Astrocyte (in vitro differentiated cells and primary cell): ENCODE measurements at regions not wholly inside any gene's neighbourhood (a gene's known extent, or its start where the extent isn't known, plus 50 kb on each side); places are given as distances from the start of the nearest gene placed in this dataset.

Experiments used
- DNase-seq: peaks from one replicate; pipeline ENCODE4 v3.0.0-alpha.2; 2010; ENCODE audit warnings: low read depth
- FAIRE-seq: peaks from 2 replicates; lab custom pipeline; 2011; peaks lifted over from hg19 to GRCh38; lab: Jason Lieb, UNC
- H2AFZ ChIP-seq: 2 replicates; pipeline ENCODE4 v1.6.0; 2012; ENCODE audit warnings: low read depth, low read length, inconsistent platforms
- H3K27ac ChIP-seq: 2 replicates; pipeline ENCODE4 v1.5.1; 2011; ENCODE audit warnings: low read depth, low read length, inconsistent platforms
- H3K27me3 ChIP-seq: 2 replicates; pipeline ENCODE4 v1.6.0; 2011; ENCODE audit warnings: low read length, inconsistent platforms; ENCODE audit not compliant: insufficient read depth
- H3K36me3 ChIP-seq: 2 replicates; pipeline ENCODE4 v1.5.1; 2011; ENCODE audit warnings: low read length, inconsistent platforms; ENCODE audit not compliant: insufficient read depth
- H3K4me1 ChIP-seq: 2 replicates; pipeline ENCODE4 v1.5.1; 2011; ENCODE audit warnings: low read length, inconsistent platforms; ENCODE audit not compliant: insufficient read depth
- H3K4me2 ChIP-seq: 2 replicates; pipeline ENCODE4 v1.6.0; 2012; ENCODE audit warnings: low read length, inconsistent platforms
- H3K4me3 ChIP-seq: 2 replicates; pipeline ENCODE4 v1.5.1; 2011; ENCODE audit warnings: low read depth, mild to moderate bottlenecking, low read length, inconsistent platforms; ENCODE audit not compliant: insufficient read depth
- H3K79me2 ChIP-seq: 2 replicates; pipeline ENCODE4 v1.6.0; 2012; ENCODE audit warnings: mild to moderate bottlenecking, low read length, inconsistent platforms; ENCODE audit not compliant: insufficient read depth
- H3K9ac ChIP-seq: 2 replicates; pipeline ENCODE4 v1.6.0; 2012; ENCODE audit warnings: mild to moderate bottlenecking, low read length, inconsistent platforms
- H3K9me3 ChIP-seq: 2 replicates; pipeline ENCODE4 v1.5.1; 2012; ENCODE audit warnings: low read depth, mild to moderate bottlenecking, low read length, inconsistent platforms; ENCODE audit not compliant: insufficient read depth
- H4K20me1 ChIP-seq: 2 replicates; pipeline ENCODE4 v1.6.0; 2012; ENCODE audit warnings: low read length, inconsistent platforms; ENCODE audit not compliant: insufficient read depth
- H3K27ac Mint-ChIP-seq: one replicate; pipeline ENCODE4 v1.8.0; 2021; ENCODE audit warnings: mild to moderate bottlenecking, mixed read lengths; ENCODE audit not compliant: unreplicated experiment
- H3K27me3 Mint-ChIP-seq: one replicate; pipeline ENCODE4 v1.8.0; 2021; ENCODE audit warnings: low read depth, mixed read lengths; ENCODE audit not compliant: unreplicated experiment
- H3K36me3 Mint-ChIP-seq: one replicate; pipeline ENCODE4 v1.8.0; 2021; ENCODE audit warnings: low read depth, mixed read lengths; ENCODE audit not compliant: unreplicated experiment
- H3K4me1 Mint-ChIP-seq: one replicate; pipeline ENCODE4 v1.8.0; 2021; ENCODE audit warnings: low read depth, mixed read lengths; ENCODE audit not compliant: unreplicated experiment
- H3K4me3 Mint-ChIP-seq: one replicate; pipeline ENCODE4 v1.8.0; 2021; ENCODE audit warnings: mild to moderate bottlenecking, moderate library complexity, mixed read lengths; ENCODE audit not compliant: unreplicated experiment
- H3K9me3 Mint-ChIP-seq: one replicate; pipeline ENCODE4 v1.8.0; 2021; ENCODE audit warnings: mild to moderate bottlenecking, mixed read lengths; ENCODE audit not compliant: unreplicated experiment
- EZH2 ChIP-seq: IDR thresholded peaks from 2 replicates; pipeline ENCODE4 v1.6.1; 2012; ENCODE audit warnings: mild to moderate bottlenecking, low read length, inconsistent platforms; ENCODE audit not compliant: insufficient read depth
- TF ChIP-seq, protein P1 (sequence below): IDR thresholded peaks from 2 replicates; pipeline ENCODE4 v1.5.1; 2011; ENCODE audit warnings: low read depth, mild to moderate bottlenecking, inconsistent platforms, low read length, moderate library complexity; ENCODE audit not compliant: insufficient read depth

DNA sequence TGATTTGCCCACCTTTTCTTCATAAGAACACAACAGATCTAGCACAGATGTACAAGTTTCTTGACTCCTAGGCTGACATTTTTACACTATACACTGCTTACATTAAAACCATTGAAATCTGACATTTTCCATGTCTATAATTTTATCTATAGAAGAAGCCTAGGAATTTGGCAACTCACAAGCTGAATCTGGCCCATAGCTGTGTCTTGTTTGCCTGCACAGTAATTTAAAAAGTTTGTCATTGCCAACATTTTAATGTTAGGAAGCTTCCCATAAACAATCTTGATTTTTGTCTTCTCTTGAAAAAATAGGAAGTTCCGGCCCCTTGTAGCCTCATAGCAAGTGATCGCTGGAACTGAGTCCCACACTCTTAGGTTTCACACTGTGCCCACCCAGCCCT is 394.6 kb upstream of the AZI2 start:
- no peak for FAIRE-seq
- no peaks in the 10 kb centered on the region for H3K9me3 ChIP-seq
- H3K4me3 Mint-ChIP-seq, result no peak overlapping the region

DNA sequence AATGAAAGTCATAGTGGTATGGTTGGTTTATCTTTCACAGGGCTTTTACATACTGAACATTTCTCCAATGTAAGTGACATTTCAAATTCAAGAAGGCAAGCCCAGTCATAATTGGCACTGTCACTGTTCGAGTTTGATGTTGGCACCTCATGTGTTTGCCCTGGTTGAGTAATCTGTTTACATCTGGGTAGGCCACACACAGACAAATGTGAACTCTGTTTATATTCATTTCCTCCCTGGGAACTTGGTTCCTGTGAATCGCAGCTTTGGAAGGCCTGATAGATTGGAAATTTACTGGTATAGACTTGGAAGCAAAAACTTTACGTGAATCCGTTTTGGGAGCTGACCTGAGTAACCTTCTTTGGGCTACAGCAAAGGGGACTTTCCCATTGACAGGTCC is 395.2 kb upstream of the AZI2 start:
- Histone ChIP-seq H3K36me3 (no peaks in the 10 kb centered on the region), H3K79me2 (no peaks in the 10 kb centered on the region), H3K9ac (no peak overlapping the region), H3K4me3 (no peak overlapping the region), H4K20me1 (no peaks in the 10 kb centered on the region), H3K27me3 (no peaks in the 10 kb centered on the region), H3K4me2 (no peak overlapping the region), H3K9me3 (no peaks in the 10 kb centered on the region), H3K27ac (no peak overlapping the region), H3K4me1 (peaks cover 7% of the 10 kb centered on the region), H2AFZ (no peak overlapping the region)
- Mint-ChIP-seq H3K27me3 (no peaks in the 10 kb centered on the region), H3K36me3 (no peaks in the 10 kb centered on the region), H3K4me3 (no peak overlapping the region), H3K27ac (no peak overlapping the region), H3K9me3 (no peaks in the 10 kb centered on the region), H3K4me1 (peaks cover 7% of the 10 kb centered on the region)
- no peak for TF ChIP-seq EZH2
- TF ChIP-seq, protein P1, sequence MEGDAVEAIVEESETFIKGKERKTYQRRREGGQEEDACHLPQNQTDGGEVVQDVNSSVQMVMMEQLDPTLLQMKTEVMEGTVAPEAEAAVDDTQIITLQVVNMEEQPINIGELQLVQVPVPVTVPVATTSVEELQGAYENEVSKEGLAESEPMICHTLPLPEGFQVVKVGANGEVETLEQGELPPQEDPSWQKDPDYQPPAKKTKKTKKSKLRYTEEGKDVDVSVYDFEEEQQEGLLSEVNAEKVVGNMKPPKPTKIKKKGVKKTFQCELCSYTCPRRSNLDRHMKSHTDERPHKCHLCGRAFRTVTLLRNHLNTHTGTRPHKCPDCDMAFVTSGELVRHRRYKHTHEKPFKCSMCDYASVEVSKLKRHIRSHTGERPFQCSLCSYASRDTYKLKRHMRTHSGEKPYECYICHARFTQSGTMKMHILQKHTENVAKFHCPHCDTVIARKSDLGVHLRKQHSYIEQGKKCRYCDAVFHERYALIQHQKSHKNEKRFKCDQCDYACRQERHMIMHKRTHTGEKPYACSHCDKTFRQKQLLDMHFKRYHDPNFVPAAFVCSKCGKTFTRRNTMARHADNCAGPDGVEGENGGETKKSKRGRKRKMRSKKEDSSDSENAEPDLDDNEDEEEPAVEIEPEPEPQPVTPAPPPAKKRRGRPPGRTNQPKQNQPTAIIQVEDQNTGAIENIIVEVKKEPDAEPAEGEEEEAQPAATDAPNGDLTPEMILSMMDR, result no peak
- no peak for FAIRE-seq
- no peak for DNase-seq

More for the DNA sequence above, 394.6 kb upstream of the AZI2 start:
- Histone ChIP-seq H3K9ac (no peak overlapping the region), H3K4me2 (no peak overlapping the region), H3K4me3 (no peak overlapping the region), H3K27ac (no peak overlapping the region), H3K36me3 (no peaks in the 10 kb centered on the region), H3K4me1 (peaks cover 7% of the 10 kb centered on the region), H4K20me1 (no peaks in the 10 kb centered on the region), H3K27me3 (no peaks in the 10 kb centered on the region), H2AFZ (no peak overlapping the region), H3K79me2 (no peaks in the 10 kb centered on the region)
- H3K36me3 Mint-ChIP-seq, result no peaks in the 10 kb centered on the region
- peaks cover 7% of the 10 kb centered on the region for H3K4me1 Mint-ChIP-seq
- no peaks in the 10 kb centered on the region for H3K9me3 Mint-ChIP-seq
- TF ChIP-seq EZH2, result no peak
- TF ChIP-seq, protein P1, result no peak
- H3K27me3 Mint-ChIP-seq, result no peaks in the 10 kb centered on the region
- no peak overlapping the region for H3K27ac Mint-ChIP-seq
- DNase-seq, result no peak

DNA sequence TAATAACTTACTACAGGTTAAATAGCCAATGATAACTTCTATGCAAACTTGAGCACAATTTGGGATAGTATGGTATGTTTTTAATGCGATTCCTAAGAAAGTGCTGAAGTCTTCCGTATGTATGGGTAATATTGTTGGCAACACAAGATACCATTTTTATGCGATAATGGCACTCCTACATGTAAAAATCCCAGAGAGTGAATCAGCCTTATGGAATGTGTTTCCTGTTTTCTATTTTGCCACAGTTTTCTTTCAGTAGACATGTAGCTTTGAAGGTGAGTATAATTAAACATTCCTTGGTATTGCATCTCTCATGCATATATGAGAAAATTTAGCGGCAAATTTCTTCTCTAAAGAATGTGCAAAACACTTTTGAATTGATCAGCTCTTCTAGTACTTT is 396.8 kb upstream of the AZI2 start:
- Histone ChIP-seq H4K20me1 (no peaks in the 10 kb centered on the region), H3K4me3 (no peak overlapping the region), H3K9ac (no peak overlapping the region), H3K79me2 (no peaks in the 10 kb centered on the region), H3K27ac (no peak overlapping the region), H3K4me1 (peaks cover 7% of the 10 kb centered on the region), H3K9me3 (no peaks in the 10 kb centered on the region), H3K4me2 (peak overlapping the region; percentile 1), H3K36me3 (no peaks in the 10 kb centered on the region), H3K27me3 (no peaks in the 10 kb centered on the region), H2AFZ (no peak overlapping the region)
- H3K4me1 Mint-ChIP-seq, result peaks cover 7% of the 10 kb centered on the region
- H3K9me3 Mint-ChIP-seq, result peaks cover 1% of the 10 kb centered on the region
- TF ChIP-seq, protein P1, result no peak
- TF ChIP-seq EZH2, result no peak
- no peaks in the 10 kb centered on the region for H3K36me3 Mint-ChIP-seq
- H3K27ac Mint-ChIP-seq, result no peak overlapping the region
- FAIRE-seq (no peak), DNase-seq (peak; percentile 21)
- H3K27me3 Mint-ChIP-seq, result no peaks in the 10 kb centered on the region
- no peak overlapping the region for H3K4me3 Mint-ChIP-seq
